ENCODE measurements at regions not wholly inside any gene's neighbourhood (a gene's known extent, or its start where the extent isn't known, plus 50 kb on each side); places are given as distances from the start of the nearest gene placed in this dataset.

GRCh38 chr14:76655331-76655730, 105.9 kb upstream of the VASH1 start:
- intact Hi-C loops (cut with DNase I): no loop called here
- no peak for DNase-seq (ENCODE audit: low spot score)
- no peak for ATAC-seq

- intact Hi-C loops (cut with DNase I): no loop called here
- ATAC-seq: no peak
These were observed 104.7 kb upstream of the VASH1 start for GRCh38 chr14:76656592-76656991.

GRCh38 chr14:76657404-76657803, 103.9 kb upstream of the VASH1 start:
- DNase-seq (ENCODE audit: low spot score) (no peak), ATAC-seq (no peak)
- intact Hi-C loops (cut with DNase I): no loop called here

More at GRCh38 chr14:76656592-76656991, 104.7 kb upstream of the VASH1 start:
- no peak for DNase-seq (ENCODE audit: low spot score)

- intact Hi-C loops (cut with DNase I): no loop called here
- ATAC-seq (no peak), DNase-seq (ENCODE audit: low spot score) (no peak)
These were observed 103.4 kb upstream of the VASH1 start for GRCh38 chr14:76657846-76658245.

GRCh38 chr14:76662580-76662979, 98.7 kb upstream of the VASH1 start:
- no peak for DNase-seq (ENCODE audit: low spot score)
- no peak for ATAC-seq
- intact Hi-C loops (cut with DNase I): no loop called here

- no peak for ATAC-seq
- no peak for DNase-seq (ENCODE audit: low spot score)
- intact Hi-C loops (cut with DNase I): no loop called here
These were observed 96.5 kb upstream of the VASH1 start for GRCh38 chr14:76664790-76665189.

GRCh38 chr14:76666746-76667145, 94.5 kb upstream of the VASH1 start:
- intact Hi-C loops (cut with DNase I): no loop called here
- DNase-seq (ENCODE audit: low spot score) (no peak), ATAC-seq (no peak)

- DNase-seq (ENCODE audit: low spot score) (no peak), ATAC-seq (no peak)
- intact Hi-C loops (cut with DNase I): no loop called here
These were observed 91.5 kb upstream of the VASH1 start for GRCh38 chr14:76669770-76670169.

- intact Hi-C loops (cut with DNase I): no loop called here
- ATAC-seq (no peak), DNase-seq (ENCODE audit: low spot score) (no peak)
These were observed 89.1 kb upstream of the VASH1 start for GRCh38 chr14:76672123-76672522.

- DNase-seq (ENCODE audit: low spot score) (no peak), ATAC-seq (no peak)
- intact Hi-C loops (cut with DNase I): no loop called here
These were observed 88.0 kb upstream of the VASH1 start for GRCh38 chr14:76673261-76673660.

- ATAC-seq: no peak
- intact Hi-C loops (cut with DNase I): no loop called here
- no peak for DNase-seq (ENCODE audit: low spot score)
These were observed 86.2 kb upstream of the VASH1 start for GRCh38 chr14:76675046-76675445.

GRCh38 chr14:76676539-76676938, 84.7 kb upstream of the VASH1 start:
- DNase-seq (ENCODE audit: low spot score): no peak
- no peak for ATAC-seq
- intact Hi-C loops (cut with DNase I): no loop called here

GRCh38 chr14:76677534-76678145, 83.6 kb upstream of the VASH1 start:
- DNase-seq (ENCODE audit: low spot score) (no peak), ATAC-seq (no peak)
- intact Hi-C loops (cut with DNase I): no loop called here

- ATAC-seq (no peak), DNase-seq (ENCODE audit: low spot score) (no peak)
- intact Hi-C loops (cut with DNase I): no loop called here
These were observed 82.9 kb upstream of the VASH1 start for GRCh38 chr14:76678244-76678800.

- no peak for DNase-seq (ENCODE audit: low spot score)
- no peak for ATAC-seq
- intact Hi-C loops (cut with DNase I): no loop called here
These were observed 78.9 kb upstream of the VASH1 start for GRCh38 chr14:76682367-76682766.

GRCh38 chr14:76686646-76687045, 74.6 kb upstream of the VASH1 start:
- DNase-seq (ENCODE audit: low spot score): no peak
- intact Hi-C loops (cut with DNase I): no loop called here
- ATAC-seq: no peak

GRCh38 chr14:76687611-76688382, 73.5 kb upstream of the VASH1 start:
- intact Hi-C loops (cut with DNase I): no loop called here

GRCh38 chr14:76688383-76688671, 72.9 kb upstream of the VASH1 start:
- intact Hi-C loops (cut with DNase I): no loop called here
- ATAC-seq (no peak), DNase-seq (ENCODE audit: low spot score) (no peak)

More at GRCh38 chr14:76687611-76688382, 73.5 kb upstream of the VASH1 start:
- no peak for ATAC-seq
- DNase-seq (ENCODE audit: low spot score): no peak

GRCh38 chr14:76690502-76691105, 70.7 kb upstream of the VASH1 start:
- intact Hi-C loops (cut with DNase I): no loop called here
- DNase-seq (ENCODE audit: low spot score) (no peak), ATAC-seq (no peak)

GRCh38 chr14:76694106-76694505, 67.2 kb upstream of the VASH1 start:
- intact Hi-C loops (cut with DNase I): no loop called here
- no peak for DNase-seq (ENCODE audit: low spot score)
- ATAC-seq: no peak
